NCI-H1417 (cell line): ENCODE measurements at regions not wholly inside any gene's neighbourhood (a gene's known extent, or its start where the extent isn't known, plus 50 kb on each side); places are given as distances from the start of the nearest gene placed in this dataset.

ENCODE experiments used
- DNase-seq, 3 experiments: peaks; one replicate each; lab custom pipeline; 2025; lab: John Stamatoyannopoulos, UW

DNA sequence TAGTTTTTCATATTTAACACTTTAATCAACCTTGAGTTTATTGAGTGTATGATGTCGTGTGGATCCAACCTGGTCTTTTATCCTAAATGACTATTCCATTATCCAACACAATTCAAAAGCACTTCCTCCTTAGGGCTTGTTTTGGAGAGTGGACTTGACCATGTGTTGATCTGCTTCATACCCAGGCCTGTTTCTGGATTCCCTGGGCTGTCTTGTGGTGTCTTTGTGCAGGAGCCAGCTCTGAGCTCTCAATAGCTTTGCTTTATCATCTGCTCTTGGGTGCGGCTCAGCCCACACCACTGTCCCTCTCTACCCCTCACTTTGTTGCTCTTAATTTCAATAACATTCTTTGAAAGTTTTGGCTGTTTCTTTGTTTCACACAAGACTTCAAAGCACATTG is 70.9 kb upstream of the CHST15 start:
- no peak for DNase-seq

DNA sequence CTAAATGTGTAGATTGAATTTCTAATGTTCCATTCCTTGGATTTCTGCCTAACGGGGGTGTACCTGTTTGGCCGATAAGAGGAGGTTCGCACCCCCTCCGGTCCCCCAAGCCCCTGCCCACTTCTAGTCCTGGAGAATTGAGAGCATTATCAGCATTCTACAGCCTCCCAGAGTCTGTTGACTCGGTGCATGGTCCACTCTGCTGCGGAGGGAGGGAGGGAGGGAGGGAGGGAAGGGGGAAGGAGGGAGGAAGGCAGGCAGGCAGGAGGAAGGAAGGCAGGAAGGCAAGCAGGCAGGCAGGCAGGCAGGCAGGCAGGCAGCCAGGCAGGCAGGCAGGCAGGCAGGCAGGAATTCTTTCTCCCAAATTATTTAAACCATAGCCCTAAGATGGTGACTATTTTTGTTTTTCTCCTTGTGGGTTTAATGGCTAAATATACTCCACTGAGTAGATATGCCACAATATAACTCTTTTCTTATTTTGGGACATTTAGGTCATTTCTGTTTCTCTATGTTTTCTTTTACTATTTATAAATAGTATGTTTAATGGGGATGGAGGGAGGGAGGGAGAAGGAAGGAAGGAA is 69.5 kb upstream of the CHST15 start:
- no peak for DNase-seq

DNA sequence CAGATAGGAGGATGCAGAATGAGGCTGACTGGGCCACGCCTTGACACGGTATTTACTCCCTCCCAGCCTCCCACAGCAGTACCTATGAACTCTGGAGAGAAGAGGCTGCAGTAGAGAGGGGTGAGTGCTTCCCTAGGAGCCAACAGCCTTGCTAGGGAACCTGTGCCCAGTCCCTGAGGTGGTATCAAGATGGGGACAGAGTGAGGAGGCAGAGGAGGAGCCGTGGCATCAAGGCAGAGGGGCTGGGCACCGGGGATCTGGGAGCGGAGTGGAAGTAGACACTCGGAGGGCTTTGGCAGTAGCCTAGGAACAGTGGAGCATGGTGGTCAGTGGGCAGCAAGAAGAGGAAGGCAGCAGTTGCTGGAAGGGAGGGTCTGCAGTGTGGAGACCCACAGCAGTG is 68.7 kb upstream of the CHST15 start:
- DNase-seq: no peak

- DNase-seq: no peak
These were observed 68.2 kb upstream of the CHST15 start for GRCh38 chr10:124161601-124162000.

DNA sequence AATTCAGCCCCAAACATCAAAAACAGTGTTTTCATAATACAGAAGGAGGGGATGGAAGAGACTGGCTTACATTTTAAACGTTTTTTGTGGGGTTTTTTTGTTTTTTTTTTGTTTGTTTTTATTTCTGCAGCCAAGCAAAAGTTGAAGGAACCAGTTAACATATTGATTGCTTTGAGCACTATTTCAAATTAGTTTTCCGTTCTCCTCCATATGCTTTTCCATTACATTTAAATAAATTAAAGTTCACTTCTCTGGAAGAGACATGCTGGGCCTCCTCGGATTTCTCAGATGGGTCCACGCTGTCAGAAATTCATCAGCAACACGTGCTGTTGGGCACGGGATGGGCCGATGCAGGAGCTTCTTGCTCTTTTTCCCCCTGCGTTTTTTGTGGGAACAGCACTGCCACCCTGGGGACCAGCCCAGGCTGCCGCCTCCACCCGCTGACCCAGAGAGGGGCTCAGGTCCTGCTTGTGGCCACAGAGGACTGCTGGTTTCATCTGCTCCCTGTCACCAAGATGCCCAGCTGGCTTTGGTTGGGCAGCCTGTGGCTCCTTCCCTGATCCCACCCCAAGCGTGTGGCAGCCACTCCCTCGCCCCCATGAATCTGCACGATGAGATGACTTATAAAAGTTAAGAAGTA is 67.7 kb upstream of the CHST15 start:
- no peak for DNase-seq

DNA sequence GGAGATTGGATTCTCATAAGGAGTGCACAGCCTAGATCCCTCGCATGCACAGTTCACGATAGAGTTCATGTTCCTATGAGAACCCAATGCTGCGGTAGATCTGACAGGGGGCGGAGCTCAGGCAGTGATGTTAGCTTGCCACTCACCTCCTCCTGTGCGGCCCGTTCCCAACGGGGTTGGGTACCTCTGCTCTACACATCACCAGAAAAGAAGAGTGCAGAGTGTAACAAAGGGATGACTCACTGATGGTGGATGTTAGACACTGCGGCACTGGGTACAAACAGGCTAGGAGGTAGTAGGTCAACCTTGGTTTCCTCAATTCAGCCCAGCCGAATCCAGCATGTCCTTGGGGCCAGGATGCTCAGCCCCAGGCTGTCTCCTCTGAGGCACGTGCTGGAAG is 66.8 kb upstream of the CHST15 start:
- no peak for DNase-seq

DNA sequence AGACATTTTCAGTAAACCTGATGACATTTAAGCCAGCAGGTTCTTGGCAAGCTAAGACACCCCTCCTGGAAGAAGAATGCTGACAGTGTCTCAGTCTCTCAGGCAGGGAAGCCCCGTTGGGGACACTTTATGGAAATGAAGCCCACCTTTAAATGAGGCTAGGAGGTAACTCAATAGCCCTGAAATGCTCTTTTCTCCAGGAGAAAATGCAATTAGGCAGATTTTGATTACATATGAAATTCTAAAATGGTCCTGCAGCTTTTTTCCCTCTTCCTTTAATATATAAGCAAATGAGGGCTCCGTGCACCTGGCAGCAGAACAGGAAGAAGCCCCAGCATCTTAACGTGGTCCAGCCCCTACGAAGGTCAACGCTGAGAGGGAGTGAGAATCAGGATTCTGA is 65.8 kb upstream of the CHST15 start:
- DNase-seq: no peak

DNA sequence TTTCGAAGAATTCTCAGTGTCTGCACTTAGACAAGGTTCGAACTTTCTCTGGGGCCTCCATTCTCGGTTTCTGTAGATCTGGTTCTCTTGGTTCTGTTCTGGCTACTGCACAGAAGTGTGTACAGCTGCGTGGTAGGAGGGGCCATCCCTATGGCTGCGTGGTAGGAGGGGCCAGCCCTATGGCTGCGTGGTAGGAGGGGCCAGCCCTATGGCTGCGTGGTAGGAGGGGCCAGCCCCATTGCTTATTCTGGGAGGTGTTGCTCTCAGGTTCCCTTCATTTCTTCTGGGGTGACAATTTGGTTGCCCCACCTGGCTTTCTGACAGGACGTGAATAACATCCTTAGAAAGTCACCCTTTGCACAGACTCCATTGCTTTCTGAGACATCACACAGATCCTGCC is 65.2 kb upstream of the CHST15 start:
- DNase-seq: no peak

GRCh38 chr10:124157271-124157681 is 63.9 kb upstream of the CHST15 start:
- DNase-seq: no peak

DNA sequence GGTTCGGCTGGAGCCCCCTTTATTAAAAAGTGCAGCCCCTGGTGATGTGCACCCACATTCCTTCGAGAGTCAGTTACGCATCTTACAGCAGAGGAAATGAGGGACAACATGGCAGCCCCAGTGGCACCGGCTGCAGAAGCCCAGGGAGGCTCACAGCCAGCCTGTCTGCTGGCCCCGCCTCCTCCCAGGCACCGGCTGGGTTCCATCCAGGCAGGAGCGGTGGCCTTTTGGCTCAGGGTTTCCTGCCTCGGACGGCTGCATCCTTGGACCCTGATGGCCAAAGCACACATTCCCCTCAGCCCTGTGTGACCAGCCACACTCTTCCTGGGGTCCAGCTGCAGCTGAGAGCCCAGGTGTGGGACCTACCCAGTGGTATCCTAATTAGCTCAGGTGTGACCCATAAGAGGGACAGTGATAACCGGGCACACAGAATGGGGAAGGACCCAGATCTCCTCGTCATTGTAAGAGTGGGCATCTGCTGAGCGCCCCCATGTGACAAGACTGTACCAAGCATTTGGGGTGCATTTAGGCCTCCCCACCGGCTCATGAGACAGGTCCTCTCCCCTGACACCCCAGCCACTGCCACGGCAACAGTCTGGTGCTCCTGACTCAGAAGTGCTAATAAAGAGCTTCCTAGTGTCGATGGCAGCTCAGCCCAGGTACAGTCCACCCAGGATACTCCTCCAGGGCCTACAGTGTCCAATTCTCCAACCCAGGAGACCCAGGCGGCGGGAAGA is 63.3 kb upstream of the CHST15 start:
- DNase-seq: no peak

GRCh38 chr10:124155781-124156435 is 62.5 kb upstream of the CHST15 start:
- DNase-seq: no peak

- DNase-seq: peak; percentile 72 to 96 (median 87)
These were observed 59.8 kb upstream of the CHST15 start for GRCh38 chr10:124153023-124153826.

DNA sequence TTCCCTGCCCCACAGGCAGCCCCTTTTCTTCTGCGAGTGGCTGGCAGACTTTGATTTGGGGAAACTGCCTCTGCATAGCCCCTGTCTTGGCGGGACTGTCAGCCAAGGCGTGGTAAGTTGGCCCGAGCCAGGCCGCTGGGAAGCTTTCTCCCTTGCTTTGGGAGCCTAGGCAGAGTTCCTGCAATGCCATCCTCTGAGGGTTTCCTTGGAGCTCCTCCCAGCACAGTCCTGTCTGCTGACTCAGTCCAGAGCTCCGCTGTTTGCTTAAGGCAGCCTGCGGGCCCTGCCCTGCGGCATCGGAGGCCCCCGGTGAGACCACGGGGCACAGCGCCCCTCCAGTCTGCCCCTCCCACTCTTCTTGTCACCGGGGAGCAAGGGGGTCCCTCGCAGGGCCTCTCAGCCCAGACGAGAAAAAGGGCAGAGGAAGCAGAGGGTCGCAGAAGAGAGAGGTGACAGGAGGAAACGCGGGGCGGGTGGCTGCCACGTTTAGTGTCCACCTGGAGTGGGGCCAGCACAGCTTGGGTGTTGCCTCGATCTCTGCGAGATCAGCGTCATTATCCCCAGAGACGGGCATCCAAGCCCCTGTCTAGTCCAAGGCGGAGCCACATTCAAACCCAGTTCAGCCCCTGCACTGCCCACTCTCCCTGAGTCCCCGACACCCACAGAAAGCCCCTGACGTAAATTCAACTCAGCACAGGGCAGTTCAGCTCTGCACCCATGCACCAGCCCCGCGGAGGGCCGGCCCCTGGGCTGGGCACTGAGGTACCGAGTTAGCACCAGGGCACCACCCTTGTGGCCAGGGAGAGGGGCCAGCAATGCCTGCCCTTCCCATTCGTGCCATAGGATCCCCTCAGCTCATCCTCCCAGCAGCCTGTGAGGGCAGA is 59.0 kb upstream of the CHST15 start:
- peak in 2 of 3 experiments; percentile 65 to 73 for DNase-seq

GRCh38 chr10:124151466-124152095 is 58.2 kb upstream of the CHST15 start:
- peak in 2 of 3 experiments; percentile 9 to 21 for DNase-seq

- DNase-seq: peak in 2 of 3 experiments; percentile 21 to 33
These were observed 57.5 kb upstream of the CHST15 start for GRCh38 chr10:124150807-124151417.

DNA sequence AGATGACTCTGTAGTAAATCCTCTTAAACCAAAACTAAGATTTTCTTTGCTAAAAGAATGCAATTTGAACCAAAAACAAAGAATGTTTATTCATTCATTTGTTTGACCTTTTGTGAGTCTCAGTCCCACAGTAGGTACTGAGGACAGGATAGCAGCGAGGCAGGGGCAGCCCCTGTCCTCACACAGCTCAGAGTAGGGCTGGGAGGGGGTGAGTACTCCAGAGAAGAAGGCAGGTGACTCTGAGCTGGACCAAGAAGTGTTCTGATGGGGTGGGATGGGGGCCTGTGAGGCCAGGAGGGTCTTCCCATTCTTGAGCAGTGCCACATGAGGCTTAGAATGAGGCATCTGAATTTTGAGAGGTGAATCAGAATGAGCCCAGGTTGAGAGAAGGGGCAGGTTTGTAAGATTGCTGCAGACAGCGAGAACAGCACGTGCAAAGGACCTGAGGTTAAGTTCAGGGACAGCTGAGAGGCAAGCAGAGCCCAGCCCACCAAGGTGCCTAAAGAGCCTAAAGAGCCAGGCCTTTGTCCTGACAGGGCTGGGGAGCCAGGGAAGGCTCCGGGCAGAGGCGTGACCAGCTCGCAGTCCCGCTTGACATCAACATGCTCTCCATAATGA is 56.9 kb upstream of the CHST15 start:
- DNase-seq: no peak

DNA sequence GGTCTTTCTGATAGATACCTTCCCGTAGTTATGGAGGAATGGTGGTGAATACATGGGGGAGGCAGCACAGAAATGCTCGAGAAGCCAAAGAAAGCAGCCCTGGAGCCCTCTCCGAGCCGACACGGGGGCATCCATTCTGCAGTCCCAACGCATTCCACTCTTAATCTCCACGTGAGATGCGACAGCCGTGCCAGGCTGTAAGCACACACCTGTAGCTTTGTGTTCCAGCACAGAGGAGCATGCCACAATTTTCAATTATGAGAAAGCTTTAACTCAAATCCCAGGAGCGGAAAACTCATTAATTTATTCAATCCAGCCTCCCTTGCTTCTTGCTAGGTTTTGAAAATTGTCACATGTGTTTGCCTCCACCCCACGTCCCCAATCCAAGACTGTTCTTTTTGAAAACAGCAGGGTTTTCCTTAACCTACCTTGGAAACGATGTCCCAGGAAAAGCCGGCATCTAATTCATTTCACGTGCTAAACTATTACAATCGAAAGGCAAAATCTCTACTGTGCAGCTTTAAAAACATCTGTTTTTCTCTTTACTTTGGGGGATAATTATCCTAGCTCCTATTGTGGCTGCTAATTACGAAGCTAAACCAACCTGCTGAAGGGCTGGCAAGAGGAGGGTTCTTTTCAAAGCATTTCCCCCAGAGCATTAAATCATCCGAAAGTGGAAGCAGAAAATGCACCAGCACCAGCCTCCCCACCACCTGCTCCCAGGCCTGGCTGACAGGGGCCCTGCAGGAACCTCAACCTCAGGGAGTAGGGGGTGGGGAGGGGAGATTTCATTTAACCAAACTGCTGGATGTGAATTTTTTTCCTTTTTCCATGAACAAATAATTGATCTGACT is 56.0 kb upstream of the CHST15 start:
- peak; percentile 66 to 96 (median 82) for DNase-seq

- peak in 2 of 3 experiments; percentile 14 to 47 for DNase-seq
These were observed 55.3 kb upstream of the CHST15 start for GRCh38 chr10:124148509-124149188.
